Astrocyte of the hippocampus (primary cell): ENCODE measurements at regions not wholly inside any gene's neighbourhood (a gene's known extent, or its start where the extent isn't known, plus 50 kb on each side); places are given as distances from the start of the nearest gene placed in this dataset.

Experiments
- DNase-seq: peaks from one replicate; pipeline ENCODE4 v3.0.0; 2011; ENCODE audit warnings: low read depth, low spot score

DNA sequence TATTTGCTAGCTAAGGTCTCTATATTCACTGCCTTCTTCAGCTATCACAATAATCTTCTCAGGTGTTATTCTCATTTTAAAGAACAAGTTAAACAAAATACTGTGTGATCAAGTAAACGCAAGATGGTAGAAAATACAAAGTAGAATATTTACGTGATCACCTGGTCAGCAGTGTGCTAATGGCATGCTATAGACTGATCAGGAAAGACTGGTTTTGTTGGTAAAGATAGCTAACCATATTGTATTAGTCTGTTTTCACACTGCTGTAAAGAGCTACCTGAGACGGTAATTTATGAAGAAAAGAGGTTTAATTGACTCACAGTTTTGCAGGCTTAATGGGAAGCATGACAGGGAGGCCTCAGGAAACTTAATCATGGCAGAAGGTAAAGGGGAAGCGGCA, 50.4 kb downstream of the ZBTB38 start:
- no peak for DNase-seq

DNA sequence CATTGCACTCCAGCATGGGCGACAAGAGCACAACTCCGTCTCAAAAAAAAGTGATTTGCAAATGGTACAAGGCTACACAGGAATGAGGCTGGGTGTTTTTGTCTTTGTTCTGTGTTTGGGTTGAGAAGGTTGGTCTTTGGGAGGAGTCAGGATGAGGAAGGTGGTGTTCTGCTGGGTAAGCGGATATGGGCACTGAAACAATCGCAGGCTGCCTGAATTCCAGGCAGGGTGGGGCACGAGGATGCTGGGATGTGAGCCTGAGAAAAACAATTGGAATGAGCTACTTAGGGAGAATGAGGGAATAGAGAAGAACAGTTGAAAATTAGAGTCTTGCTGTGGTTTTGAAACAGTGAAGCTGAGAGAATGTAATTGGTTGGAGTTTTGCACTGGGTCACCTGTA, 51.6 kb downstream of the ZBTB38 start:
- DNase-seq = no peak

DNA sequence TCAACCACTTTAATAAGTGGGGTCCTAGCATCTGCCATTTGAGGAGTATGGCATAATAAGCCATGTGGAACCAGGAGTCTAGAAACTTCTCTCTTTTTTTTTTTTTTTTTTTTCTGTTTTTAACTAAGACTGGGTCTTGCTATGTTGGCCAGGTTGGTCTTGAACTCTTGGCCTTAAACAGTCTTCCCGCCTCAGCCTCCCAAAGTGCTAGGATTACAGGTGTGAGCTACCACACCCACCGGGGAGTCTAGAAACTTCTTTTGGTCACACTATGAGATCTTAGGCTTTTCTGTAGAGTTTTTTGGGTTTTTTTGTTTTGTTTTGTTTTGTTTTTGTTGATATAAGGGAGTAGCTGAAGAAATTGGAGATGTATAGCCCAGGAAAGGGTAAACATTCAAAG, 52.9 kb downstream of the ZBTB38 start:
- no peak for DNase-seq

DNA sequence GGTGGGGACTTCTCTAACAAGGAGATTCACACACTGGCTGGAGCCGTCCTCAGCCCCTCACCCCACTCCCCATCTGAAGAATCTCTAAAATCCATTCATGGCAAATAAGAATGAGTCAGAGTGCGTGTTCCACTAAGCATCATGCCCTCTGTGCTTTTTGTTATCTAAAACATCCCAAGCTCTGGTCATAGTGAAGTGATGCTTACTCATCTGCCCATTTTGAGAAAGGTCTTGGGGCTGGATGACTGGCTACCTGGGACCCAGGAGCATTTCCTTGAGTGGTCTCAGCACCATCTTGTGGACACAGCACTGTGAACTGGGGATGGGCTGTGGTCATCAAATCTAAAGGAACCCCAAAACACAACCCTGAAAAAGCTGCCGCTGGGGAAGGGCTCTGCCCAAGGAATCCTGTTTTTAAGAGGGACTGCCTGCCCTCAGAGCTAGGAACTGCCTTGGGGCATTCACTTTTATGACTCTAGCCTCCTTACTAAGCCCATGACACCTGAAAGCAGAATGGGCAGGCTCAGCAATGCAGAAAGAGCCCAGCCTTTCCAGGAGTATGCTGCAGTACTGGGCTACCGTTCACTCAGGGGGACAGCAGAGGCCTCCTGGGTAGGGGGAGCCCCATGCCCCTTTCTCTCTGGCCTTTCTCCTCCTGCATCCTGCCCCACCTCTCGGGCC, 53.5 kb downstream of the ZBTB38 start:
- peak; percentile 70 for DNase-seq

DNA sequence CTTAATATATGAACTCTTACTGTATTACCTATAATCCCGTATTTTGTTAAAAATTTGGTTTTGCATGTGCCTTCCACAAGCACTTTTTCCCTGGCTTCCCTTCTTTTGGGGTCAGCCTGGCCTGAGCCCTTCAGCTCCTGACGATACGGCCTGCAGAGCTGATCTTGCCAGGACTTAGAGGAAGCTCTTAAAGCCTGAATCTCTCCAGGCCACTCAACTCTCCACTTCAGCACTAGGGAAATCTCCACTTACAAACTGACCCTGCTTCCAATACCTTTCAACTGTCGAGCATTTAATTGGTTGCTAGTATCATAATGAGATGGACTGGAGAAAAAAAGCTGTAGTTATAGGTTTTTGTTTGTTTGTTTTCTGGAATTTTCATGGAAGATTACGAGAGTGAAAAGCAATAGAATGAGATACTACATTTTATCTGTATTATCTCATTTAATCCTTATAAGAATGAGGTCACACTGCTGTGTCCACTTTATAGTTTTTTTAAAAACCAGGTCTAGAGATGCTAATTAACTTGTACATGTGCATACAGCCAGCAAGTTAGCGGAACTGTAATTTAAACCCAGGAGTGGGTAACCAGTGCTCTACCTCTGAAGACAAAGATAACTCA, 54.8 kb downstream of the ZBTB38 start:
- no peak for DNase-seq

DNA sequence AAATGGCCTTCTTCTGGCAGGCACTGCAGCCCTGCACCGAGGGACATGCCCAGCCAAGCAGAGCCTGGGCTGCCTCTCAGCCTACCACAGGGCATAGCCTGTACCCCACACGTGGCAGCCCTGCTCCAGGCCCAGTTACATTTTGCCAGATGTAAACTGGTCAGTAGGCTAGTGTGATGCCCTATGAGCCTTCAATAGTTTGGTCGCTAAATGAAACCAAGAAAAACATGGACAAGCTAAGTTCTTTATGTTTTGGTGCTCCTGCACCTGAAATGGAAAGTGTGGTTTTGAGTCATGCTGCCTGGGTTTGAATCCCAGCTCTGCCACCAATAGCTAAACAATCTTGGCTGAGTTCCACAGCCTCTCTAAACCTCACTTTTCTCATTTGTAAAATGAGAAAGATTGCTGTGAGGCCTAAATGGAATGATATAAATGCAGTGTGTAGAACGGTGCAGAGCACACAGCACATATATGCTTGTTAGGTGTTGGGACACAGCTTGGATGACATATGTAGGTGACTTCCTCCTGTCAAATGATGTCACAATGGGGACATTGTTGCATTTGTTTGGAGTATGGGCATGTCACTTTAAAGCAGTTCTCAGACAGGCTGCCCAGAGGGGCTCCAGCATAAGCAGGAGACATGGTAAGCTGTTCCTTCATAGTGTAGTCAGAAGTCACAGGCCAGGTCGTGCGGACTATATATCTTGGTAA, 57.4 kb downstream of the ZBTB38 start:
- DNase-seq = peak; percentile 83

DNA sequence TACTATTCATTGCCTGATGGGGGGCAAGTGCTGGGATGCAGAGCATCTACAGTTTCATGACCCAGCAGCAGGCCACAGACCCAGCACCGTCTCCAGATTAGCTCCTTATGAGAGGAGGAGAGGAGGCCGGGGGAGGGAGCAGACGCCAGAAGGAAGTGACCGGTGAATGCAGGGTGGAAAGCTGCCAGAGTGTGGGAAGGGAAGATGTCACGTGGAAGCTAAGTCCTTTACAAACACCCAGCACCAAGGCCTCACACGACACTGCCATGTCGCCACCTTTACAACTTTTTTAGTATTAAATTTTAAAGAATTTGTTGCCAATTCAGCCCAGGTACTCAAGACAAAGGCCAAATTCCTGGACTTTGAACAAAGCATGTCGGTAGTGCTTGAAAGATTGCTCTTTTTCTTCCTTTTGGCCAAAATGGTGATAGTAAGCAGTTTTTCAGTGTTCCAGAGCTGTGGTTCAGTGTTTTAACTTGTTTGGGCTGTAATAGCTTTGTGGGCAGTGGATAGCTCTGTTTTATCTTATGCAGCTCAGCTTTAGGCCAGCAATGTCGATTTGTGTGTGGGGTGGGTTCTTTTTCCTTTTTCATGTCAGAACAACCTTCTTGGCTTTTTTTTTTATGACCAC, 58.2 kb downstream of the ZBTB38 start:
- peak; percentile 90 for DNase-seq

DNA sequence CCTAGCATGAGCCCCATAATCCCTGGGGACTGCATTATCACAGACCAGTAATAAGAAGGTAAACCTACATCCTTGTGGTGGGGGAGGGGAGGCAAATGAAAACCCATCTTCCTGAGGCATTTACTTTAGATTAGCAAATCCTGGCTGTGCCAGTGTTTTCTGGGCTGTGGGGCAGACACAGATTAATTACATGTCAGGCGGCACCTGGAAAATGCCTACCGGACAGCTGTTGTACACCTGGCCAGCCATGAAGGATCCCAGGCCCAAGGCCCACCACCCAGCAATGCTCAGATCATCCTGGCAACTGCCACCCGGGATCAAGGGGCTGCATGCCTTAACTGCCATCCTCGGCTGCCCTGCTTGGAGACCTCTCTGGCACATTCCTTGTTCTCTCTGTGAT, 59.1 kb upstream of the RASA2 start:
- no peak for DNase-seq

DNA sequence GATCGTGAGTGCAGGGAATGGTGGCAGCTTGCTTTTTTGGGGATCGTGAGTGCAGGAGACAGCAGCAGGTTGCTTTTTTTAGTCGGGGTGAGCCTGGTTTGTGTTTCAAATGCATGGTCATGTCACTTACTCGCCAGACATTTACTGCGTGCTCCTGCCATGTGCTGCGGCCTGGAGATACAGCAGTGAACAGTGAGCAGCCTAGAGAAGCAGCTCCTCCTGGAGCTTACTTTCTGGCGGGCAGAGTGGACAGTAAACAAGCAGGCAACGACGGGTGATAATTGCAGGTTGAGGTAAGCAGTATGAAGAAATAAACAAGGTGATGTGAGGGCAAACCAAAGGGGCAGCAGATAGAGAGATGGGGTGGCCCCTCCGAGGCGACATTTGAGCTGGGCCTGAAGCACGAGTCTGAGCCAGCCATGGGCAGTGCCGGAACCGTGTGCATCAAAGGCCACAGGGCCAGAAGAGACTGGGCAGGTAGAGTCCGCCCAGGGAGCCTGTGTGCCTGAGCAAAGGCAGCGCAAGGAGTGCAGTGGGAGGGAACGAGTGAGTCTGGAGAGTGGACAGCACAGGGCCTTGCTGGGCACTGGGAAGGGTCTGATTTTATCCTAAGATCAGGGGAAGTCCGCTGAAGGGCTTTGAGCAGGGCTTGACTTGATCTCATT, 57.3 kb upstream of the RASA2 start:
- DNase-seq = no peak

DNA sequence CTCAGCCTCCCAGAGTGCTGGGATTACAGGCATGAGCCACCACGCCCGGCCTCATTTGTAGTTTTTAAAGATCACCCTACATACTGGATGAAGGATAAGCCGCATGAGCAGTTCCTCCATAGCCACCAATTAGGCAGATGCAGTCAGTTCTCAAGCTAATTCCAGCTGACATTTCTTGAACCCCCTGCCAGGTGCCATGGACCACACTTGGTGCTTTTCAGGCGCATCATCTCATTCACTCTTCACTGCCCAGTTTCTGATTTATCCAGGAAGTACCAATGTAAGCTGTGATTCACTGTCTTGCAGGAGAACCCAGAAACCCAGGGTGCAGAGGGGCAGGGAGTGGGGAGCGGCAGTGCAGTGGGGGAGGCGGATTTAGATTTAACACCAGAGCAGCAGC, 56.5 kb upstream of the RASA2 start:
- DNase-seq = no peak

DNA sequence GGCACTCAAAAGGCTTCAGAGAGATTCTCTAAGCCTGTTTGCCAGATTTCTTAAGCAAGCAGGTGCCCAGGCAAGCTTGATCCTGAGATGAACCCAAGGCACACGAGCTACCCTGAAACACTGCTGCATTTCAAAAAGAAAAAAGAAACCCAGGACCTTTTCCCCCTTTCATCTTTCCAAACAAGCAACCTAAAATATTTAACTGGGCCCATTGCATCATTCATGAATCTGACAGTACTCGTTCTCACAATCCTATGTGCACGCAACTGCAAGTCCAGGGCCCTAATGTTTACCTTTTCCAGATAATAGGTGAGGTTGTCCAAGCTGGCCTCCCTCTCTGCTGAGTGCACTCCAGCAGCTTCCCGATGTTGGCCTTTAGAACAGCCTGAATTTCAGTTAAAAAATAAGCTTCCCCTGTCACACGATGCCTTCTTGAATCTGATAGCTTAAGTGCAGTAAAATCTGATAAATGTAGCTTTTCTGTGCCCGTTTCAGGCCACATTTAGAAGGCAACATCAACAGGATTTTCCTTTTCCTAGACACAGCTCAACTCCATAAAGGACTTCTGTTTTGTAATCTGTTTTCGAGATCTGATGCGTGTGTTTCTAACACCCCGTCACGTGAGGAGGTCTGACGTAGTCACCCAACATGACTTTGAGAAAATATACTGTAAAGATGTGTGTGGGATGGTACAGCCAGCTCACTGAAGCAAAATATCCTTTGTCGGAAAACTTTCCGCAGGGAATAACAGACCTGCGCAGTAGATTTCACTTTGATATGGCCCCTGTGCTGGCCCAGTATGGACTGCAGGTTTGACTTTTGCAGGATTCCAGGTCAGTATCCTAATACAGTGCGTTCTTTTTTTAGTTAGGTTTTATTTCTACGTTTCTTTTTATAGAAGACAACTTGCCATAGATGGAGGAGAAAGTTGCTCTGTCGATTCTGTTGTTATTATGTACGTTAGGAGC, 55.1 kb upstream of the RASA2 start:
- DNase-seq = no peak

DNA sequence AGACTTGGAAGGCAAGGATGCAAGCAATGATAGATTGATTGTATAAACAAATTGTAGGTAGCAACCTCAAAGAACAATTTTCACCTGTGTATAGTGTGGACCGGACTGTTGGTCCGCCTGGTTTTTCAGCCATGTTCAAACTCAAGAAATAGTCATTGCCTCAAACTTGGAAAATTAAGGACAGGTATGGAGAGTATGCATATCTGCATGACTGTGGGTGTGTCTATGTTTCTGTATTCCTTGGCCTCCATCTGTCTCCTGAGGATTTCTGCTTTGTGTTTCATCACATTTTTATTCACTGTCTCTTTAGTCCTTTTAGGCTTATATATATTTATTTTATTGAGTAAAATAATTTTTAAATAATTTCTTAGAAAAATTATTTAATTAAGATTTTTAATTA, 53.9 kb upstream of the RASA2 start:
- no peak for DNase-seq

DNA sequence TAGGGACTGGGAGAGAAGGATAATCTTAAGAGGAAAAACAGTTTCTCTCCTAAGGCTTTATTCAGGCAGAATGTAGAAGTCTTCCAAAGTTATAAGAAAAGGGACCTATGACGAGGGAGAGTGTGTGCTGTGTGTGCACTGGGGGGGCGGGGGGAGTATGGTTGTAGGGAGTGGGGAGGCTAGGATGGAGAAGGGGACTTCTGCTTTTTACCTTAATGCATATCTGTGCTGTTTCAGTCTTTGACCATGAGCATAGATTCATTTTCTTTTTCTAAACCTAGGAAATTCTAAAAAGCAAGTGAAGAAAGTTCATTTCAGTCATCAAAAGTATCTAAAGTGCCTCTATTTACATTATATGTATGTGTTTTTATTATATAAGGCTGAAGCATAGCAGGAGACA, 52.6 kb upstream of the RASA2 start:
- DNase-seq = no peak

DNA sequence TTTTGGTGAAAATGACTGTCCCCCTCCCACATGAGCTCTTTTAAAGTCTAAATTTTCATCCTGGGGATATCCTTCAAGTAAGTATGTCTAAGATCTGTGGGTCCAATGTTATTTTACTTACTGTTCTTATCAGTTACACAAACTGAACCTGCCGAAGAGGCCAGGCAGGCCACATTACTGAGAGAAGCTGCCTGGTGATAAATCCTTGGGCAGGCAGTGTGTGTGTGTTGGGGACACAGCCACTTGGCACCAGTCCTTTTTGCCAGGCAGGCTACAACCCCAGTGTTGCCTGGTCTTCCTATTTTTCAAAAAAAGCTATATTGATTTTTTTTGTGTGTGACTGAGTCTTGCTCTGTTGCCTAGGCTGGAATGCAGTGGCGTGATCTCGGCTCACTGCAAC, 50.6 kb upstream of the RASA2 start:
- no peak for DNase-seq
